DND-41 (cell line): ENCODE measurements at regions not wholly inside any gene's neighbourhood (a gene's known extent, or its start where the extent isn't known, plus 50 kb on each side); places are given as distances from the start of the nearest gene placed in this dataset.

Experiments
- ATAC-seq: fragments of 200-7000 bp; cut with Tn5 transposase; 3 replicates; pipeline ENCODE4 v1.9.1; 2021; ENCODE audit warnings: low read depth; ENCODE audit not compliant: insufficient read depth
- DNase-seq: peaks from one replicate; pipeline ENCODE4 v3.0.0-alpha.2; 2020
- H2AFZ ChIP-seq: 2 replicates; pipeline ENCODE4 v1.6.0; 2012; ENCODE audit warnings: low read depth, low read length
- H3K27ac ChIP-seq: 2 replicates; pipeline ENCODE4 v1.5.1; 2012; ENCODE audit warnings: low read length, inconsistent platforms
- H3K27me3 ChIP-seq: fragments of 200-600 bp; sonication (generic); 2 replicates; pipeline ENCODE4 v1.6.0; 2012; ENCODE audit warnings: low read length, mild to moderate bottlenecking, inconsistent platforms; ENCODE audit not compliant: insufficient read depth, poor library complexity
- H3K36me3 ChIP-seq: 2 replicates; pipeline ENCODE4 v1.5.1; 2012; ENCODE audit warnings: low read length, inconsistent platforms; ENCODE audit not compliant: insufficient read depth
- H3K4me1 ChIP-seq: 2 replicates; pipeline ENCODE4 v1.5.1; 2012; ENCODE audit warnings: mild to moderate bottlenecking, low read length; ENCODE audit not compliant: insufficient read depth
- H3K4me2 ChIP-seq: 2 replicates; pipeline ENCODE4 v1.6.0; 2012; ENCODE audit warnings: mild to moderate bottlenecking, moderate library complexity, low read length, inconsistent platforms; ENCODE audit not compliant: insufficient read depth
- H3K4me3 ChIP-seq, 2 experiments: fragments of 200-600 bp in 1 of 2; shearing (Covaris generic) in 1 of 2; 2 replicates each; pipeline ENCODE4 v1.5.1; 2012 to 2016; ENCODE audit warnings: inconsistent platforms in 2 of 2, low read length in 2 of 2, mild to moderate bottlenecking in 2 of 2, low read depth in 1 of 2, moderate library complexity in 1 of 2
- H3K79me2 ChIP-seq: 2 replicates; pipeline ENCODE4 v1.6.0; 2012; ENCODE audit warnings: low read length, inconsistent platforms; ENCODE audit not compliant: insufficient read depth
- H3K9ac ChIP-seq: 2 replicates; pipeline ENCODE4 v1.6.0; 2012; ENCODE audit warnings: low read depth, mild to moderate bottlenecking, inconsistent platforms, low read length, moderate library complexity
- H3K9me3 ChIP-seq: 2 replicates; pipeline ENCODE4 v1.5.1; 2012; ENCODE audit warnings: low read length, moderate library complexity, mild to moderate bottlenecking, inconsistent platforms; ENCODE audit not compliant: insufficient read depth, severe bottlenecking
- H4K20me1 ChIP-seq: 2 replicates; pipeline ENCODE4 v1.6.0; 2012; ENCODE audit warnings: low read length; ENCODE audit not compliant: insufficient read depth
- EZH2 ChIP-seq: IDR thresholded peaks from 3 replicates; pipeline ENCODE4 v1.6.1; 2012; ENCODE audit warnings: borderline replicate concordance, low read depth, mild to moderate bottlenecking, moderate library complexity, low read length, inconsistent platforms; ENCODE audit not compliant: severe bottlenecking
- TF ChIP-seq, protein P1 (sequence below): IDR thresholded peaks from 2 replicates; pipeline ENCODE4 v1.5.1; 2012; ENCODE audit warnings: borderline replicate concordance, low read length, moderate library complexity, mild to moderate bottlenecking; ENCODE audit not compliant: poor library complexity, severe bottlenecking; ENCODE audit errors: extremely low read depth

DNA sequence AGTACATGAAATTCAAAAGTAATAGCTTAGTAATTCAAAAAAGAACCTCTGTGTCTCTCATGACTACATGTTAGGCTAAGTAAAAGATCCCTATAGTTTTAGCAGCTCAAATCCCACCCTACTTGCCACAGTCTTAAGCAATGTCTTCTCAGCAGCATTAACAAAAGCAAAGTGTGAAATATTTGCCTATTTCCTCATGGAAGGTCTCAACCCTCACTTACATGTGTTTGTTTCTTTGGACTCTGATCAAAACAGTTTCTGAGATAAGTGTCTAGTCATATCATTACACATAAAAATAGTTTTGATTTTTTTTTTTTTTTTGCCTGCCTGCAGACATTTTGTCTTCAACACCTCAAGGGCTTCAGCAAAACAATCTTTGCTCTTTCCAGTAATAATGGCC, 310.5 kb downstream of the CETN3 start:
- Histone ChIP-seq H3K9ac (no peak overlapping the region), H3K4me1 (no peaks in the 10 kb centered on the region), H3K9me3 (no peaks in the 10 kb centered on the region), H3K27ac (no peak overlapping the region), H3K79me2 (no peaks in the 10 kb centered on the region), H3K36me3 (no peaks in the 10 kb centered on the region), H2AFZ (no peak overlapping the region), H3K4me2 (no peak overlapping the region), H3K4me3 (no peak overlapping the region), H3K27me3 (no peaks in the 10 kb centered on the region), H4K20me1 (no peaks in the 10 kb centered on the region)
- DNase-seq, result no peak
- no peak for ATAC-seq
- no peak for TF ChIP-seq EZH2
- TF ChIP-seq, protein P1, sequence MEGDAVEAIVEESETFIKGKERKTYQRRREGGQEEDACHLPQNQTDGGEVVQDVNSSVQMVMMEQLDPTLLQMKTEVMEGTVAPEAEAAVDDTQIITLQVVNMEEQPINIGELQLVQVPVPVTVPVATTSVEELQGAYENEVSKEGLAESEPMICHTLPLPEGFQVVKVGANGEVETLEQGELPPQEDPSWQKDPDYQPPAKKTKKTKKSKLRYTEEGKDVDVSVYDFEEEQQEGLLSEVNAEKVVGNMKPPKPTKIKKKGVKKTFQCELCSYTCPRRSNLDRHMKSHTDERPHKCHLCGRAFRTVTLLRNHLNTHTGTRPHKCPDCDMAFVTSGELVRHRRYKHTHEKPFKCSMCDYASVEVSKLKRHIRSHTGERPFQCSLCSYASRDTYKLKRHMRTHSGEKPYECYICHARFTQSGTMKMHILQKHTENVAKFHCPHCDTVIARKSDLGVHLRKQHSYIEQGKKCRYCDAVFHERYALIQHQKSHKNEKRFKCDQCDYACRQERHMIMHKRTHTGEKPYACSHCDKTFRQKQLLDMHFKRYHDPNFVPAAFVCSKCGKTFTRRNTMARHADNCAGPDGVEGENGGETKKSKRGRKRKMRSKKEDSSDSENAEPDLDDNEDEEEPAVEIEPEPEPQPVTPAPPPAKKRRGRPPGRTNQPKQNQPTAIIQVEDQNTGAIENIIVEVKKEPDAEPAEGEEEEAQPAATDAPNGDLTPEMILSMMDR, result no peak

DNA sequence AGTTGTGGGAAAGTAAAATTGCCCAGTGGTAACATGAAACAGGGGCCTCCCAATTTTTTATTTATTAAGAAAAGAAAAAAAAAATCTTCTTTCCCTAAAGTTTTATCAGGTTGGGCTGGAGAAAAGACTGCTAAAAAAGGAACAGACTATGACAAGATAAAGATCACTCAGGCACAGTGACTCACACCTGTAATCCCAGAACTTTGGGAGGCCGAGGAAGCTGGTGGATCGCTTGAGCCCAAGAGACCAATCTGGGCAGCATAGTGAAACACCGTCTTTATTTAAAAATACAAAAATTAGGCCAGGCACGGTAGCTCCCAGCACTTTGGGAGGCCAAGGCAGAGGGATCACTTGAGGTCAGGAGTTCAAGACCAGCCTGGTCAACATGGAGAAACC, 312.5 kb downstream of the CETN3 start:
- Histone ChIP-seq H3K9me3 (no peaks in the 10 kb centered on the region), H3K27me3 (no peaks in the 10 kb centered on the region), H3K9ac (no peak overlapping the region), H3K4me3 (no peak overlapping the region), H3K4me2 (no peak overlapping the region), H2AFZ (no peak overlapping the region), H3K36me3 (no peaks in the 10 kb centered on the region), H3K79me2 (no peaks in the 10 kb centered on the region), H4K20me1 (no peaks in the 10 kb centered on the region), H3K27ac (no peak overlapping the region), H3K4me1 (no peaks in the 10 kb centered on the region)
- ATAC-seq (no peak), DNase-seq (no peak)
- no peak for TF ChIP-seq EZH2
- TF ChIP-seq, protein P1, result no peak

DNA sequence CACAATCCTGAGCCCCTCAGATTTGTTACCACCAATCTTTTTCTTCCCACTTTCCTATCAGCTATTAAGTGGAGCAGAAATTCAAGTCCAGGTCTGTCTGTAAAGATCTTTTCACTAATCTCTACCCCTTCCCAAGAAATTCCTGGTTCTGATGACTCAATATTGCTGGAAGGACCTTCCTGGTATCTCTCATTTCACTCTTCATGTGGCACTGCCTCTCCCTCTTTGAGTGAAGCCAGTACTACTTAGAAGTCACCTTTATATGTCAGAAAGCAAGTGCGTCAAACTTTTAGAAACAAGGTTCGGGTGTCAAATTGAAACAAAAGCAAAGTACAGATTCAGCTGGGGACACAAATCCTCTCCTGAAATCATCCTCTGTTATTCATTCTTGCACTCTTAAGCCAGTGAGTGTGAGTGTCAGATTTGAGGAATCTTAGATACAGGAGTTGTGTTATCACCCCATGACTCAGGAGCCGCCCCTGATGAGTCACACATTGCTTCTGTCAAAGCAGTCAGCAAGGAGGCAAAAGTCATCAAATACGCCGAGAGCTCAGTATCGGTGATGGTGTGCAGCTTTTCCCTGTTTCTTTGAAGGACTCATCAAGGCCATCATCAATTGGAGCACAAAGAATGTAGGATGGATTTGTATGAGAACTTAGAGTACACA, 313.0 kb downstream of the CETN3 start:
- no peaks in the 10 kb centered on the region for H3K36me3 ChIP-seq
- H2AFZ ChIP-seq, result no peak overlapping the region
- ATAC-seq (no peak), DNase-seq (no peak)
- no peak overlapping the region for H3K9ac ChIP-seq
- no peaks in the 10 kb centered on the region for H3K79me2 ChIP-seq
- no peak overlapping the region for H3K4me2 ChIP-seq
- H3K9me3 ChIP-seq, result no peaks in the 10 kb centered on the region
- H4K20me1 ChIP-seq, result no peaks in the 10 kb centered on the region
- H3K27me3 ChIP-seq, result no peaks in the 10 kb centered on the region
- H3K4me1 ChIP-seq, result no peaks in the 10 kb centered on the region
- TF ChIP-seq, protein P1, result no peak
- no peak for TF ChIP-seq EZH2
- H3K27ac ChIP-seq, result no peak overlapping the region
- H3K4me3 ChIP-seq, result no peak overlapping the region
